PC-9 (cell line): ENCODE measurements at regions not wholly inside any gene's neighbourhood (a gene's known extent, or its start where the extent isn't known, plus 50 kb on each side); places are given as distances from the start of the nearest gene placed in this dataset.

Experiments used
- CTCF ChIP-seq: fragments of 200-600 bp; sonication (generic); conservative IDR thresholded peaks from 2 replicates; pipeline ENCODE4 v1.6.1; 2017; ENCODE audit warnings: mixed run types, antibody characterized with exemption, mild to moderate bottlenecking, moderate library complexity
- EZH2 ChIP-seq: fragments of 200-600 bp; sonication (generic); IDR thresholded peaks from 2 replicates; pipeline ENCODE4 v1.8.0; 2017; ENCODE audit warnings: antibody characterized with exemption, low read depth

DNA sequence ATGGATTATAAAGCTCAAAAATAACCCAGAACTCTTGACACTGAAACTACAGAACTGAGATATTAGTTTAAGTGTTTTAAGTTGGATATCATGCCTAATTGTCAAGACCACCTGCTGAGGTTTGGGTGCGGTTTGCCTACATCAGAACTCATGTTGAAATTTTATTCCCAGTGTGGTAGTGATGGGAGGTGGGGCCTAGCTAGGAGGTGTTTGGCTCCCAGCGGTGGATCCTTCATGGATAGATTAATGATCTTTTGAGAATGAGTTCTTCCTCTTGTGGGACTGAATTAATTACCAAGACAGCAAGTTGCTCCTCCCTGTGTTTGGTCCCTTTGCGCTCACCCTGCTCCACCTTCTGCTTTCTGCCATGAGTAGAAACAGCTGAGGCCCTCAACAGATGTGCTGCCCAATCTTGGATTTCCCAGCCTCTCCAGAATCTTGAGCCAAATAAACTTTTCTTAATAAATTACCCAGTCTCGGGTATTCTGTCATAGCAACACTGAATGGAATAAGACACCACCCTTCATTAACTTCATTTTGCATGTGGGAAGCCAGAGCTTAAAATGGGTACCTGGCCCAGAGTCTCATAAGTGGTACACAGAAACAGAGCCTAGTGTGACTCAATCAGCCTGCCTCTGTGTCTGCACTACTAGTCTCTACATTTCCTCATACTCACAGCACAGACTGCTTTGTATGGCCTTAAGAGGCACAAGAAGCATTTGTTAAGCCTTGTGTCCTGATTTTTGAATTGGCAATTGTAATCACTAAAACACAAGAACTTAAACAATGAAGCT, 158.4 kb downstream of the IBTK start:
- TF ChIP-seq CTCF: no peak
- no peak for TF ChIP-seq EZH2
